GM10248 (cell line): ENCODE measurements at regions not wholly inside any gene's neighbourhood (a gene's known extent, or its start where the extent isn't known, plus 50 kb on each side); places are given as distances from the start of the nearest gene placed in this dataset.

Experiments
- CTCF ChIA-PET: fragments of 300-600 bp; sonication (Branson Sonifier 250); formaldehyde crosslinking; extraction: SDS; loops from one replicate; lab custom pipeline; 2021; ENCODE audit warnings: antibody characterized with exemption; lab: Yijun Ruan, JAX
- POLR2A ChIA-PET: fragments of 350-650 bp; sonication (Branson Sonifier 250); formaldehyde crosslinking; extraction: SDS; loops from one replicate; lab custom pipeline; 2020; ENCODE audit warnings: antibody characterized with exemption; lab: Yijun Ruan, JAX
- DNase-seq: peaks from one replicate; pipeline ENCODE4 v3.0.0; 2012; ENCODE audit errors: extremely low spot score
- TF ChIP-seq, protein P1 (sequence below): IDR thresholded peaks from 2 replicates; pipeline ENCODE4 v1.5.1; 2012; ENCODE audit warnings: mild to moderate bottlenecking, low read depth; ENCODE audit errors: extremely low read depth, missing control alignments, control extremely low read depth

GRCh38 chr11:70625582-70626518 lies 227.5 kb downstream of the CTTN start:
- CTCF ChIA-PET: no interaction called here
- TF ChIP-seq, protein P1, sequence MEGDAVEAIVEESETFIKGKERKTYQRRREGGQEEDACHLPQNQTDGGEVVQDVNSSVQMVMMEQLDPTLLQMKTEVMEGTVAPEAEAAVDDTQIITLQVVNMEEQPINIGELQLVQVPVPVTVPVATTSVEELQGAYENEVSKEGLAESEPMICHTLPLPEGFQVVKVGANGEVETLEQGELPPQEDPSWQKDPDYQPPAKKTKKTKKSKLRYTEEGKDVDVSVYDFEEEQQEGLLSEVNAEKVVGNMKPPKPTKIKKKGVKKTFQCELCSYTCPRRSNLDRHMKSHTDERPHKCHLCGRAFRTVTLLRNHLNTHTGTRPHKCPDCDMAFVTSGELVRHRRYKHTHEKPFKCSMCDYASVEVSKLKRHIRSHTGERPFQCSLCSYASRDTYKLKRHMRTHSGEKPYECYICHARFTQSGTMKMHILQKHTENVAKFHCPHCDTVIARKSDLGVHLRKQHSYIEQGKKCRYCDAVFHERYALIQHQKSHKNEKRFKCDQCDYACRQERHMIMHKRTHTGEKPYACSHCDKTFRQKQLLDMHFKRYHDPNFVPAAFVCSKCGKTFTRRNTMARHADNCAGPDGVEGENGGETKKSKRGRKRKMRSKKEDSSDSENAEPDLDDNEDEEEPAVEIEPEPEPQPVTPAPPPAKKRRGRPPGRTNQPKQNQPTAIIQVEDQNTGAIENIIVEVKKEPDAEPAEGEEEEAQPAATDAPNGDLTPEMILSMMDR: no peak
- DNase-seq: no peak
- POLR2A ChIA-PET: no interaction called here

GRCh38 chr11:70627219-70627618 lies 228.9 kb downstream of the CTTN start:
- no peak for DNase-seq
- ChIA-PET POLR2A (no interaction called here), CTCF (no interaction called here)
- TF ChIP-seq, protein P1: no peak

GRCh38 chr11:70628176-70628854 lies 230.0 kb downstream of the CTTN start:
- no peak for DNase-seq
- TF ChIP-seq, protein P1: no peak
- POLR2A ChIA-PET: no interaction called here
- CTCF ChIA-PET: no interaction called here

DNA sequence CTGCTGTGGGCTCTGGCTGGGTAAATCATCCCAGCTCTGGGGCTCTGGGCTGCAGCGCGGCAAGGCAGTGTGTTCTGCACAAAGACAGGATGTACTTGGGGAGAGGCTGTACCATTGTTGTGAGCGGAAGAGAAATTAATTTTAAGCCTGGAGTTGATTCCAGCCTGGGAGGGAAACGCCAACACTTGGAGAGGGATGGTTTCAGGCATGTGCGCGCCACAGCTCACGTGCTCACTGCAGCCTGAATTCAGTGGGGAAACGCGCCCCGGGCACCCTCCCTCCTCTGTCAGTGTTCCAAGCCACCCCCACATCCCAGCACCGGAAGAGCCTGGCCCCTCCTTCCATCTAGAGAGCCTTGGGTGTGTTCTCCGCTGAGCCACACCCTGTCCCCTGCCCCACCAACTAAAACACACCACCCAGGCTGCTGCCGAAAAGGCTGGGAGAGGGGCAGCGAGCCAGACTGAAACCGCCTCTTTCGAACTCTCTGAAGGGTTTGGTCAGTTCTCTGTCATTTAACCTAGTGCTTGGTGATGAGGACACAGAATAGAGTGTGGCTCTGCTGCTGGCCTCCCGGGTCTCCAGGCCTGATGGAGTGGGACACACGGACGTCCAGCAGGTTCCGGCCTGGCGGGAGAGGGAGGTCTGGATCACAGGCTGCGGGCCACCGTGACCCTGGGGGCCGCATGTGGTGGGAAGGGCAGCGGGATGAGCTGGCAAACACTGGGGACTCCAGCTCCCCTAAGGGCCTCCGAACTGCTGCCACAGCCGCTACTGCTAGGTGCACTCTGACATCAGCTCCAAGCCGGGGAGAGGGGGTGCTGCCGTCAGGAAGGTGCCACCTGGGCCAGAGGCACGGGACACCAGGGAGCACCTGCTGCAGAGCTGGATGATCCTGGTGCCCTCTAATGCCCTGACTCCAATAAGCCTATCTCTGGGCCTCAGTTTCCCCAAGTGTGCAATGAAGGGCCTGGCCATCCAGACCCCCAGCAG lies 230.8 kb downstream of the CTTN start:
- ChIA-PET CTCF (no interaction called here), POLR2A (no interaction called here)
- no peak for DNase-seq
- TF ChIP-seq, protein P1: no peak

DNA sequence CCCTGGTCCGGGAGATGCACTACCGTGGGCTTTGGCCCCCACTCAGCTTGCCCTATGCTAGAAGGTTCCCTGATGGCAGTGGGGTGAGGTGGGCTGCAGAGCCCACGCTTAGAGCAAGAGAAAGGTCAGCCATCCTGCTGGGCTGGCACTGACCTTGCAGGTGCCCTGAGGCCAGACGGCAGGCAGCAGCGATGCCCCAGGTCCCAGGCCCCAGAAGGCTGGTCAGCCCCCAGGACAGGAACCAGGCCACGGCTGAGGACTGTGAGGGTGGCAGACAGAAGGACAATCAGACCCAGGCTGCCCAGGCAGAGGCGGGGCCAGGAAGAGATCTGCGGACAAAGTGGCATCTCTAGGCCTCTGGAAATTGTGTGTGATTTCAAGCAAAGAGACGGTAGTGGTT lies 231.7 kb downstream of the CTTN start:
- CTCF ChIA-PET: no interaction called here
- POLR2A ChIA-PET: no interaction called here
- TF ChIP-seq, protein P1: no peak
- no peak for DNase-seq
